Lung microvascular endothelial cell (primary cell): ENCODE measurements at regions not wholly inside any gene's neighbourhood (a gene's known extent, or its start where the extent isn't known, plus 50 kb on each side); places are given as distances from the start of the nearest gene placed in this dataset.
"Not testable (repeated sequence)": the region's sequence is repeated elsewhere in the genome, so short reads cannot be mapped to it uniquely, and the experiment has no call there.

Source experiments
- DNase-seq, 2 donors: peaks; one replicate each; pipeline versions ENCODE4 v3.0.0 to v3.0.0-alpha.2; 2010; ENCODE audit warnings: low read depth in 2 of 2

DNA sequence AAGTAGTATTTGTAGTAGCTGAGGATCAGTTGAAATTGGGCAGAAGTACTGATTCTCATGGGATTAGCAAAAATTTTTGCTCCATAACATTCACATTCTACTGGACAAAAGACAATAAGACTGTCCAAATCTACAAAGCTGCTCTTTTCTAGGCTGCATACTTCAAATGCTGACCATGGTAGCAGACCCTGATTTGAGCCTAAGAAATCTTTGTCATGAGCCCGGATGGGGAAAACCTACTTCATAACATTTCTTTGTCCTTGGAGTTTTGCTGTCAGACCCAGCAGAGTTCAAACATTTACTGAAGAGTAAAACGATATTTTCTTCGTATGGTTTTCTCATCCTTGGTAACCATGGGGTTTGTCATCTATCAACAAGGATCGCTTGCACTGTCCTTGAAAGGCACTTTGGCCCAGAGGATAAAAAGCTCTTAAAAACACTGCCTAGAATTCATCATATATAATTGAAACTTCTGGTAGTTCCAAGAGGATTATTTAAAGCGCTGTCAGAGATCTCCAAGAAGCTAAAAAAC, 216.9 kb downstream of the CAVIN4 start:
- no peak for DNase-seq

DNA sequence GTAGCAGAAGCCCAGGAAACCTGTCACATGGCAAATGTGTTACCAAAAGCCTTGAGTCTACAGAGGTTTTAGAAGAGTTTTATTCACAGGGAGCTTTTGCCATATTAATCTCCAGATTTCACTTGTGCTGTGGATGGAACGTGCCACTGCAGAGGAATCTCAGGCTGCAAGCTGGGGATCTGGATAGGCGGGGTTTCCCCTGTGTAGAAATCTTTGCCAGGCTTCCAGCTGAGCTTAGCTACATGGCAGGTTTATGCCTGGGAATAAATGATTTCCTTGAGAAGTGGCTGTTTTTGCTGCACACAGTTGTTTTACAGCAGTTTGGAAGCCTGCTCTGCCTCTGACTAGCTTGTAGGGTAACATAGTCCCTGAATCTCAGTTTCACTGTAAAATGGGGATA, 224.6 kb upstream of the PLPPR1 start:
- DNase-seq, result no peak

DNA sequence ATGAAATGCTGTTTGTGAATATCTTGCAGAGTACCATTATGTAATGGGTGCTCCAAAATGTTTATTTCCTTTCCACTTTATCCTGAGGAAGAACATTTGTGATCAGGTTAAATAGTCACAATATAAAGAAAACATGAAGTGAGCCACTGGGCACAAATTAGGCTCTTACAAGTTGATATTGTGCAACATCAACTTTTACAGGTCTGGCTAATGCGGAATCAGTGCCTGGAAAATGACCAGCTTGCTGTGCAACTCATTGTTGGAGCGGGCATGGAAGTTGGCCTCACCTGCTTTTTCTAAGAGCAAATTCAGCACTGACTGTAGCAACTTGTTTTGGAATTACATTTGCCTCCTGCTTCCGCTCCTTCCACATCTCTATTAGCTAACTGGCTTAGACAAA, 216.9 kb upstream of the PLPPR1 start:
- DNase-seq, result no peak

DNA sequence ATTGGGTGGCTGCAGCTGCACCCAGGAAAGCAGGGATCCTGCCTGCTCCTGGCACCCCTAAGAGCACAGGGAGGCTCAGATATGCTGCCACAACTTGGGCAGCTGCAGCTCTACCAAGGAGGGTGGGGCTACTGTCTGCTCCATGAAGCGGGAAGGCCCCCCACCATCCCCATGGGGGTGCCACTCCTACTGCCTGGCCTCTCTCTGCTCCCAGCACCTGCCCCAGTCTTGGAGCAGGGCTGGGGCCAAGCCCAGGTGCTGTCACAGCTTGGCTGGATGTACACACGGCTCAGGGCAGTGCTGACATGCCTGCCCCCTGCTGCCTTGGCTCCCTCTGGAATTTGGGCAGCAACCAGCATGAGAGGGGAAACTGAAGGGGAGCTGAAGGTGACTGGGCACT, 214.7 kb upstream of the PLPPR1 start:
- no peak for DNase-seq

DNA sequence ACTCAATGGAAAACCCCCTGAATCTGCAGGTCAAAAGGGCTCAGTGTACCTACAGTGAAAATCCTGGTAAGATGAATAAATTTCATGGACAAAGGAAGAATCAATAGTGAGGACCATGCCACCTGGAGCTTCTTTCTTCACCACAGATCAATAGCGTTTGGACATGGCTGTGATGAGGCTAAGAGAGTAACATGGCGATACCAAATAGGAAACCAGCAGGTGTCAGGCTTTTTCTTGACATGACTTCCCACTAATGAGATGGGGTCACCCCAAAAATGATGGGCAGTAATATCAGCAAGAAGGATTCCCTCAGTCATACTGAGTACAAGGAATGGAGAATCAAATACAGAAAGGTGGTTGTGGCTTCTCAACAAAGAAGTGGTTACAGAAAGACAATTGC, 208.5 kb upstream of the PLPPR1 start:
- no peak for DNase-seq

DNA sequence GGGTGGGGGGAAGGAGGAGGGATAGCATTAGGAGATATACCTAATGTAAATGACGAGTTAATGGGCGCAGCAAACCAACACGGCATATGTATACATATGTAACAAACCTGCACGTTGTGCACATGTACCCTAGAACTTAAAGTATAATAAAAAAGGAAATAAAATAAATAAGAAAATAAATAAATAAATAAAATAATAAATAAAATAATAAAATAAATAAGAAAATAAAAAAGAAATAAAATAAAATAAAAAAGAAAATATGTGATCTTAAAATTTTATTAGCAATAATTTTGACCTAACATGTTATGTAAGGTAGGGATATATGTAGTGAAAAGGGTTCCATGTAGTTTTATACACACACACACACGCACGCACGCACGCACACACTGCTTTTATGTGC, 195.5 kb upstream of the PLPPR1 start:
- DNase-seq, result not testable (repeated sequence)

DNA sequence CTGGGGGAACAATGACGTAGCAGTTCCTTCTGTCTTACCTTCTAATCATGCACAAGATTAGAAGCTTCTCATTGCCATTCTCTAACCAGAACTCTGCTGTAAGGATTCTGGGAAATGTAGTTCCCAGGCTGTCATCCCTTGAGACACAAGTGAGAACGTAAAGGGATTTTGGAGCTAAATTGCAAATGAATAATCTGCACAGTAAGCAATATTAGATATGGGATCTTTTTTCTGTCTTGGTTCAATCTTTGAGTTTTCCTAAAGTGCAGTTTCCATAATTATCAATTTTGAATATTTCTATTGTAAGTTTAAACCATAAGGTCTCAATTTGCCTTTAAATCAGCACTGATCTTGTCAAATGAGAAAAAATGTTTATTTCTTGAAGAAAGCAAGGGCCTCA, 189.7 kb upstream of the PLPPR1 start:
- DNase-seq, result no peak

DNA sequence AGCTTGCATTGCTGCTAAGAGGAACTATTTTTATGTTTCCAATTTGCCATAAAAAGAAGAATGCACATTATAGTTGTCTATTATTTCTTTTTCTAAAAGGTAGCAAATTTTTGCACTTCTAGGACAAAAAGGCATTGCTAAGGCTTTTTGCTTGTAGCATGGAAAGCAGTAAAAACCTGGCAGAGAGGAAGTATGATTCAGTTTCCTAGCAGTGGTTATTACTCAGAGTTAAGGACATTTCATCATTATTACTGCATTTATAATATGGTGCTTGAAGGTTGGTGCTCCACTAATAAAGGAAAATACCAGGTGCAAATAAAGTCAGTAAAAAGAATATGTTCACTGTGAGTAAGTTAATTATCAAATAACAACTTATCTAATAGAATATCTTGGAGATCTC, 179.8 kb upstream of the PLPPR1 start:
- peak in 1 of 2 donors; percentile 6 for DNase-seq

DNA sequence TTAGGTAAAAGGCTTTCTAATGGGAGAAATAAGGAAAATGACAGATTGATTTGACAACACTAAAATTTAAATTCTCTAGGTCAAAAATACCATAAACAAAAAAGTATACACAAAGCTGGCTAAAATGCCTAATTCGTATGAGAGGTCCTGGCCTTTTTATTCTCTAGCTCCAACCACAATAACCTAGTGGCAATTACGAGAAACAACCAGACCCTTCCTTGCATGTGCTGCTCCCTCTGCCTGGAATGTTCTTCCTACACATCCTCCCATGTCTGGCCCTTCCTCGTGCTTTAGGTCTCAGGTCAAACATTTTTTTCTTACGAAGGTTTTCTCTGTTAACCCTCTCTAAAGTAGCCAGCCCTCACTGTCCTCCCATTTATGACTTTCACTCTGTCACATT, 176.4 kb upstream of the PLPPR1 start:
- DNase-seq, result no peak

DNA sequence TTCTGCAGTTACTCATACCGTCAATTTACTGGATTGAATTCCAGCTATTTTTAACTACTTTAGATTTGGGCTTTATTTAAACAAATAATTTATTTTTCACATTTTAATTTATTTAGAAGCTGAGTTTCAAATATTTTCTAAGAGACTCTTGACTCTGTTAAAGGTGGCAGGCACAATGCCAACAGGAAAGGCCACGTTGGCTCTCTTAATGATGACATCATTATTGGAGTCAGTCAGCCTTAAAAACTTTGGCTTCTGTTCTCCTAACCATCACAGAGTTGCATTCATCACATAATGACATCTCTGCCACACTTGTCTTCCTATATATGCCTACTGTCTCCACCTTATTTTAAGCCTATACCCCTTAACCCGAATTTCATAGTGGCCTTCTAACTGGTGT, 172.3 kb upstream of the PLPPR1 start:
- no peak for DNase-seq

DNA sequence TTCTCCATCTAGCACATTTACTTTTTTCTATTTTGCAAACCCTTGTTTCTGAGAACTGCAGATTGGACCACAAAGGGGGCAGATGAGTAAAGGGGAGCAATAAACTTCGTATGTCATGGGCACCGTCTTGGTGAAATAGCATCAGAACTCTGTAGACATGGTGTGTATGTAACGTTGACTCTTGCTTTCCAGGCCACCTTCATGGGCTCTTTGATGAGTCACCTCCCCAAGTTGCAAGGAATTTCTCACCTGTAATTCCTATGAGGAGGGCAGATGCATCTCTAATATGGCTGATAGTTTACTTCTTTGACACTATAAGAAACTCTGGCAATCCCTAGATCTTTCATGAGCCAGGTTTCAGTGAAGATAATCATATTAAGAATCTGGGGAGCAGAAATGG, 163.4 kb upstream of the PLPPR1 start:
- no peak for DNase-seq

DNA sequence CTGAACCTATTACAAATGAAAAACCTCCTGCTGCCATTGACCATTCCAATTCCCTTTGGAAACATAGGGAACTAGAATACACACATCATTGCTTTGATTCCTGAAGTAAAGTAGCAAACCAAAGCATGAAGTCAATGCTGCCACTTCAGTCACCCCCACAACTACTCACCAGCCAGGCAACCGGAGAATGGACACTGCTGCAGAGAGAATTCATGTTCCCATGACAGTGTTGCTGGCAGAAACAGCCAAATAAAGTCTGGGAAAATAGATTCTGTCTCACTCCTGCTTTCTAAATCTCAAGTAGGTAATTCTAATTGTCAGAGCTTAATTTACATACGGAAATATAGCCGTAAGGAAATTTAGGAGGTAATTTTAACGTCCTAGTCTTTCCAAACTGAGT, 162.9 kb upstream of the PLPPR1 start:
- DNase-seq, result no peak

DNA sequence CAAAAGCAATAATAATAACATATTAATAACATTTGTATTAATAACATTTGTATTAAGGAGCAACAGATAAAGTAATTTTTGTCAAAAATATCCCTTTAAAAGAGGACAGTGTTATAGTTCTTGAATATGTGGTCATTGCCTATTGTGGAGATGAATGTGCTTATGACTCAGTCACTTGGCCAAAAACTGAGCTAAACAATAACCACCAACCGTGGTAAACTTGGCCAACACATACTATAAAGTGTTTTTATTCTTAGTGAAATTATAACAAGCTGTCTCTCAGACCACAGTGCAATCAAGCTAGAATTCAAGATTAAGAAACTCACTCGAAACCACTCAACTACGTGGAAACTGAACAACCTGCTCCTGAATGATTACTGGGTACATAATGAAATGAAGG, 159.2 kb upstream of the PLPPR1 start:
- no peak for DNase-seq

DNA sequence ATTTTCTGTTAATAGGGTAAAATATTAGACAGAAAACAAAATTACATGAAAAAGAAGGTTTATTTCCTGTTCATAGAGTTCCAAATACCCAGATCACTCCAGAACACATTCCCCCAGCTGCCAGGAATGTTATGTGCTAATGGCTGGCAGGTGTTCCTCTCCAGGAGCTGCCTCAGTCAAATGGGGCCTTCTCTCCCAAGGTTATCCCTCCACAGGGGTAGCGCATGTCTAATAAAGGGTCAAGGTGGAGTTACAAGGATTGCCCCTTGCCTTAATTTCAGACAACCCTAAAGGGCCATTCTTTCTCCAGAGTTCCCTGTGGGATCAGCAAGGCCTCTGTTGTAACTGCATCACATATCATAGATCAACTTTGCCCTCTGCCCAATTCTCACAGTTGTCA, 148.6 kb upstream of the PLPPR1 start:
- no peak for DNase-seq

DNA sequence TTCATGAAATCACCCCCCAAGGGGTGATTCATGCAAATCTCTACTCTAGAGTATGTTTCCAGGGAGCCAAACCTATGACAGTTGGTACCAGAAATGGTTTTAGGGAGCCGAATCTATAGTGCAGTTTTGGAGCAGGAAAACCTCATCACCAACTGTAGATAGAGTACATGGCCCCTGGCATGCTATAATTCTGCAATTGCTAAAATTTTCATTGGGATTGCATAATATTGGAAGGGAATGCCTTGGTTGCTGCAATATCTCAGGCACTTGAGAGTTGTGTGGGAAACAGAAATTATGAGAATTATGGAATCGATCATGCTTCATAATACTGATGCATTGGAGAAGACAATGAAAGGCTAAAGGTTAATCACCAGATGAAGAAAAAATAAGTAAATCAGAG, 148.2 kb upstream of the PLPPR1 start:
- no peak for DNase-seq

DNA sequence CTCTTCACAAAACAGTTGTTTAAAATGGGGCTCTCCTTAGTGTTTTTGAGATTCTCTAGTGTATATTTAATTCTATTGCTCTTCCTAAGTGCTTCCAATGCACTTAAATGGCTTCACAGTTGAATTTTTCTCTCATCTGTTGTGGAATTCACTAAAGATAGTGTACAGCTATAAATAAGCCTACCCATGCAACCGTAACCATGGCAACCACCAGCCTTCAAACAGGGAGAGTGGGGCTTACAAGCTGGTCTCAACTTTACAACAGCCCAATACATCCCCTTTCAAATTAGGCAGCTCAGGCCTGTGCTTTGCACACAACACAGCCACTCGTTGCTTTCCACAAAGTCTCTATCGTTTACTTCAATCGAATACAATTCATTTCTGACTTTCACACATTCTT, 144.0 kb upstream of the PLPPR1 start:
- no peak for DNase-seq

DNA sequence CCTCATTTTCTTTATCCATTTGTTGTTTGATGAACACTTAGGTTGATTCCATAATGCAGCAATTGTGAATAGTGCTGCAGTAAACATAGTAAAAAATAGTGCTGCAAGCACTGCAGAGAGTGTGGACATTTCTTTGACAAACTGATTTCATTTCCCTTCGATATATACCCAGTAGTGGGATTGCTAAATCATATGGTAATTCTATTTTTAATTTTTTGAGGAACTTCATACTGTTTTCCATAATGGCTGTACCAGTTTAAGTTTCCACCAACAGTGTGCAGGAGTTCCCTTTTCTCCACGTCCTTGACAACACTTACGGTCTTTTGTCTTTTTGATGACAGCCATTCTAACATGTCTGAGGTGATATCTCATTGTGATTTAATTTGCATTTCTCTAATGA, 138.2 kb upstream of the PLPPR1 start:
- no peak for DNase-seq

DNA sequence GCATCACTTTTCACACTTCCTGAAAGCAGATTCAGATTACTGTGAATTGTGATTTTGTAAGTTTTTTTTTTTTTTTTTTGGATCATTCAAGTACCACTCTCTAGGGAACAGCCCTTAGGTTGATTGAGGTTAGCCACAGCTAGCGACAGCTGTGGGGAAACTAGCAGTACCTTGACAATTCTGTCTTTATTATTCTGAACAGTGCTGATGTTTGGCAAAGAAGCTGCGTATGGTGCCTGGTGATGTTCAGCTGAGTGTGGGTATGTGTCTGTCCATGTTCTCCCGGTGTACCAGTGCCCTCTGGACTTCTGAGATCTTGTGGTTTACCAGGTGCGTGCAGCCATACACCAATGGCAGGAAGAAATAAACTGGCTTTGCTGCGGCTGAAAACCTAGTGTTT, 117.3 kb upstream of the PLPPR1 start:
- no peak for DNase-seq

DNA sequence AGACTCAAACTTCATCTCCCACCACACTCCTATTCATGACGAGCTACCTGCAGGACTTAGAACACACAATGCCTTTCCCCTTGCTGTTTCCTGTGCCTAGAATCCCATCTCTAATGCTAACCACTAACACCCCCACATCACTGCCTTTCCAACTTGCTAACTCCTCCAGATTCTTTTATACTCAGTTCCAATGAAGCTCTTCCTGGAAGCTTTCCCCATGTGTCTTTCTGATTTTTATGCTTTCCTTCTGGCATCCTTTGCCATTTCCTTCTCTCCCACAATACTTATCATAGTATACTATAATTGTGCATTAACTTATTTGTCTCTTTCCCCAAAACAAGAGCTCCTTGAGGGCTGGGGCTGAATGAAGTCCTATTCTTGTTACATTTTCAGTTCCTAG, 115.3 kb upstream of the PLPPR1 start:
- DNase-seq, result no peak

DNA sequence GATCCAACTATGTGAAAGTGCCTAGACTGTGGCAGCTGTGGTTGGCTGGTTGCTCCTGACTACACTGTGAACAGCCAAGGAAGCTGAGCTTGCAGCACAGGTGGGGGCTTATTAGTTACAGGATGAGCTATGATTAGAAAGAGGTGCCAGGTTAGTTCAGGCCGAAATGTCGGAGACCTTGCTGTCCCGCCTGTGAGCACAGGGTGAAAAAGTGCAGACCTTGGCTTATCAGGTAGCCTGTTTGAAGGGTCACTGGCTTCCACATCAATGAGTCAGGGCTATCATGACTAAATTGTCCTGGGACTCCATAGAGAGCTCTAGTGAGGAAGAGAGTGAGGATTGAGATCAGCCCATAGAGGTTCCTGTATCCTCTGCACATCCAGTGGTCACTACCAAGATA, 114.3 kb upstream of the PLPPR1 start:
- DNase-seq, result no peak

DNA sequence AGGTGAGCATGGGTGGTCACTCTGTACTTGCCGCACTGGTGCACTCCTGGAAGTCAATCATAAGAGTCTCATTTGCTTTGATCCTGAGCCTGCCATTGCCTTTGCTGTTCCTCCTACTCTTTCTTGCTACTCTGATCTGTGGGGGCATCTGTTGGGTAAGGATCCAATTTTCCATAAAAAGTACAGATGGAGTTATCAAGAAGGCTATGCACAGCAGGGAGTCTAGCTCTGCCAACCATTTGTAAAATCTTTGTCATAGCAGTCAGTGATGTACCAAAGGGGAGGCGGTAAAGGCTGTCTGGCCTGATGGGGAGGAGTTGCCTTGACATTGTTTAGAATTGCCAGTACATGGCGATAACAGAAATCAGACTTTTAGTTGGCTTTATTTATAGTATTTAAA, 109.0 kb upstream of the PLPPR1 start:
- DNase-seq, result no peak

DNA sequence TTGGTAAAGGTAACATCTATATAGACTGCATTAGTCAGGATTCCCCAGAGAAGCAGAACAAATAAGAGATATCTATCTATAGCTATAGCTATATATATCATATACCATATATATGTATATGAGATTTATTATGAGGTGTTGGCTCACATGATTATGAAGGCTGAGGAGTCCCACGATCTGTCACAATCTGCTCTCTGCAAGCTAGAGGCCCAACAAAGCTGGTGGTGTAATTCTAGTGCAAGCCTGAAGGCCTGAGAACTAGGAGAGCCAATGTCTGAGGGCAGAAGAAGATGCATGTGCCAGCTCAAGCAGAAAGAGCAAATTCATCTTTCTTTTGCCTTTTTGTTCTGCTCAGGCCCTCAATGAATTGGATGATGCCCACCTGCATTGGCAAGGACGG, 102.2 kb upstream of the PLPPR1 start:
- DNase-seq, result no peak

DNA sequence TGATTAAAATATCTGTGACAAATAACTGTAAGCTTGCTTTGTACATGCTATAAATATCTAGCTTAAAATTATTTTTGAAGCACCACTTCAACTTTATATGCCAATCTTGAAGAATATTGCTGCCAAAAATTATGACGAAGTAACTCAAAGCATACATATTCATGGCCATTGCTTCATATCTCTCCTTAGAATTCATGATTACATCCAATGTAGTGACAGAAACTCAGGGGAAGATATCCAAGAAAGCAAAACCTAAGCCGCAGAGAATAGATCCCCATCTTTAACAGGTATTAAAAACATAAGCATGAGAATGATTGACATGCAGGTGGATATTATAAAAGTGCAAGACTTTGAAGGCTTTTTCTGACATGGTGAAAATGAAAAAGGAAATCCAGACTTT, 100.8 kb upstream of the PLPPR1 start:
- DNase-seq, result no peak

DNA sequence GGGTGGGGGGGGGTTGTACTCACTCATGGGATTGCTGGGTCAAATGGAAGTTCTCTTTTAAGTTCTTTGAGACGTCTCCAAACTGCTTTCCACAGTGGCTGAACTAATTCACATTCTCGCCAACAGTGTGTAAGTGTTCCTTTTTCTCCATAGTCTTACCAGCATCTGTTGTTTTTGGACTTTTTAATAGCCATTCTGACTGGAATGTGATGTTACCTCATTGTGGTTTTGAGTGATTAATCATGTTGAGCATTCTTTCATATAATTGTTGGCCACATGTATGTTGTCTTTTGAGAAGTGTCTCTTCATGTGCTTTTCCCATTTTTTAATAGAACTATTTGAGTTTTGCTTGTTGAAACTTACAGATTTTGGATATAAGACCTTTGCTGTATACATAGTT, 94.9 kb upstream of the PLPPR1 start:
- no peak for DNase-seq

DNA sequence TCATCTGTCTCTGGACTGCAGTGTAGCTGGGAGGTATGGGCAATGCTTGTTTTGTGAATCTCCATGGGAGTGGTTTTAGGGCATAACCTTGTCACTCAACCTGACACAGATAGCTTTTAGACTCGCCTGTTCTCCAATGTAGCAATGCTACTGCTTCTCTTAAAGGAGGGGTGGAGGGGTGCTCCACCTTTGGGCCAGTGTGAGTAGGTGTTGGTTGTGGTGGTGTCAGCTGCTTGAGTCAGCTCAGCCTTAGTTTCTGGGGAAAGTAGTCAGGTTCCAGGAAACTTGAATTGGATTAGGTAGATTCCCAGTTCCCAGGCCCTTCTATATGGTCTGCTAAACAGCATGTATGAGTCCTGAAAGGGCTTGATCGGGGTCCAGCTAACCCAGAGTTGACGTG, 91.1 kb upstream of the PLPPR1 start:
- DNase-seq, result no peak
